HepG2 (cell line): ENCODE measurements at regions not wholly inside any gene's neighbourhood (a gene's known extent, or its start where the extent isn't known, plus 50 kb on each side); places are given as distances from the start of the nearest gene placed in this dataset.
"Not testable (repeated sequence)": the region's sequence is repeated elsewhere in the genome, so short reads cannot be mapped to it uniquely, and the experiment has no call there.

Experiments used
- ATF3 ChIP-seq: sonication (generic); formaldehyde crosslinking; IDR thresholded peaks from 2 replicates; pipeline ENCODE4 v1.4.0; 2020; ENCODE audit warnings: missing genetic modification reagents
- CBX1 ChIP-seq: IDR thresholded peaks from one replicate; pipeline ENCODE4 v1.6.1; 2016; ENCODE audit warnings: antibody characterized with exemption, low read depth
- CHCHD3 ChIP-seq: sonication (generic); formaldehyde crosslinking; IDR thresholded peaks from 2 replicates; pipeline ENCODE4 v1.8.0; 2022; ENCODE audit warnings: mild to moderate bottlenecking, missing genetic modification reagents, moderate library complexity
- ESRRA ChIP-seq: sonication (generic); formaldehyde crosslinking; IDR thresholded peaks from 2 replicates; pipeline ENCODE4 v1.5.1; 2020; ENCODE audit warnings: mild to moderate bottlenecking, low read depth, missing genetic modification reagents
- HBP1 ChIP-seq: IDR thresholded peaks from 2 replicates; pipeline ENCODE4 v1.6.1; 2016; ENCODE audit warnings: low read depth, control low read depth
- MYNN ChIP-seq: sonication (generic); formaldehyde crosslinking; IDR thresholded peaks from 2 replicates; pipeline ENCODE4 v1.4.0; 2020; ENCODE audit warnings: mild to moderate bottlenecking, low read depth, missing genetic modification reagents
- NR2F6 ChIP-seq, 2 experiments: IDR thresholded peaks; 2 replicates each; pipeline ENCODE4 v1.6.1; 2016; ENCODE audit warnings: antibody characterized with exemption in 1 of 2, mild to moderate bottlenecking in 1 of 2
- POLR2A ChIP-seq, 2 experiments: IDR thresholded peaks; 2 replicates each; pipeline ENCODE4 v1.6.1; 2011; ENCODE audit warnings: low read depth in 2 of 2, low read length in 2 of 2, mild to moderate bottlenecking in 1 of 2, moderate library complexity in 1 of 2; ENCODE audit not compliant: insufficient read depth in 1 of 2
- REST ChIP-seq, 2 experiments: IDR thresholded peaks; 2 replicates each; pipeline ENCODE4 v1.6.1; 2011 to 2012; ENCODE audit warnings: low read length in 2 of 2, borderline replicate concordance in 1 of 2, low read depth in 1 of 2, mild to moderate bottlenecking in 1 of 2, moderate library complexity in 1 of 2
- TFDP1 ChIP-seq: IDR thresholded peaks from 2 replicates; pipeline ENCODE4 v1.6.1; 2016; ENCODE audit warnings: missing compliant biosample characterization, missing genetic modification reagents, borderline replicate concordance
- ZBTB34 ChIP-seq: sonication (generic); formaldehyde crosslinking; IDR thresholded peaks from 2 replicates; pipeline ENCODE4 v1.8.0; 2022; ENCODE audit warnings: mild to moderate bottlenecking, missing genetic modification reagents
- TF ChIP-seq, protein P1 (sequence below): sonication (generic); formaldehyde crosslinking; IDR thresholded peaks from 2 replicates; pipeline ENCODE4 v1.5.0; 2020; ENCODE audit warnings: mild to moderate bottlenecking, missing genetic modification reagents, moderate library complexity
- TF ChIP-seq, protein P2 (sequence below): sonication (generic); formaldehyde crosslinking; IDR thresholded peaks from 2 replicates; pipeline ENCODE4 v1.4.0; 2020; ENCODE audit warnings: missing genetic modification reagents, borderline replicate concordance
- TF ChIP-seq, protein P3 (sequence below): sonication (generic); formaldehyde crosslinking; IDR thresholded peaks from 2 replicates; pipeline ENCODE4 v1.4.0; 2020; ENCODE audit warnings: mild to moderate bottlenecking, missing genetic modification reagents

DNA sequence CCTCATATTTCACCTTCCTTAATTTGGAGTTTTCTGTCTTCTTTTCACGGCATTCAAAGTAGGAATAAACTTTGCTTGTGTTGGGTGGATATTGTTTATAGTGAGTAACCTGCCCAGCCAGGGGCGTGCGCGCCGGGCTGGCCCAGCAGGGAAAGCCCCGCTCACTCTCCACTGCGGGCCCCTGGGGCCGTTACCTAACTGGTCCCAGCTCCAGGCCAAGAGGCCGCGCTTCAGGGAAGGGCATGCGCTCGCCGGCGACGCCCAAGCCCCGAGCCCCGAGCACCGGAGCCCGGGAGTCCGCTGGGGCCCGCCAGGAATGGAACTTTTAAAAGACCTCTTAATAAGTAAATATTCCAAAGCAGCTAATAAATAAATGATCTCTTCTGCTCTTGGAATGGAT lies 601.3 kb upstream of the ANKRD30A start:
- TF ChIP-seq ESRRA; ATF3 (CRISPR knock-in tag); TFDP1 (CRISPR knock-in tag); HBP1; ZBTB34 (CRISPR knock-in tag); NR2F6 (IDR thresholded peaks at IDR 0.05); NR2F6 (CRISPR knock-in tag; IDR thresholded peaks at IDR 0.05); REST (IDR thresholded peaks at IDR 0.05; ENCODE audit: borderline replicate concordance in 1 of 2, low read depth in 1 of 2, low read length in 2 of 2); POLR2A (IDR thresholded peaks at IDR 0.05; ENCODE audit: insufficient read depth in 1 of 2, low read depth in 2 of 2, low read length in 2 of 2); CBX1; CHCHD3; MYNN (CRISPR knock-in tag): not testable (repeated sequence)
- TF ChIP-seq, protein P1, sequence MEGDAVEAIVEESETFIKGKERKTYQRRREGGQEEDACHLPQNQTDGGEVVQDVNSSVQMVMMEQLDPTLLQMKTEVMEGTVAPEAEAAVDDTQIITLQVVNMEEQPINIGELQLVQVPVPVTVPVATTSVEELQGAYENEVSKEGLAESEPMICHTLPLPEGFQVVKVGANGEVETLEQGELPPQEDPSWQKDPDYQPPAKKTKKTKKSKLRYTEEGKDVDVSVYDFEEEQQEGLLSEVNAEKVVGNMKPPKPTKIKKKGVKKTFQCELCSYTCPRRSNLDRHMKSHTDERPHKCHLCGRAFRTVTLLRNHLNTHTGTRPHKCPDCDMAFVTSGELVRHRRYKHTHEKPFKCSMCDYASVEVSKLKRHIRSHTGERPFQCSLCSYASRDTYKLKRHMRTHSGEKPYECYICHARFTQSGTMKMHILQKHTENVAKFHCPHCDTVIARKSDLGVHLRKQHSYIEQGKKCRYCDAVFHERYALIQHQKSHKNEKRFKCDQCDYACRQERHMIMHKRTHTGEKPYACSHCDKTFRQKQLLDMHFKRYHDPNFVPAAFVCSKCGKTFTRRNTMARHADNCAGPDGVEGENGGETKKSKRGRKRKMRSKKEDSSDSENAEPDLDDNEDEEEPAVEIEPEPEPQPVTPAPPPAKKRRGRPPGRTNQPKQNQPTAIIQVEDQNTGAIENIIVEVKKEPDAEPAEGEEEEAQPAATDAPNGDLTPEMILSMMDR (CRISPR knock-in tag) = not testable (repeated sequence)
- TF ChIP-seq, protein P2, sequence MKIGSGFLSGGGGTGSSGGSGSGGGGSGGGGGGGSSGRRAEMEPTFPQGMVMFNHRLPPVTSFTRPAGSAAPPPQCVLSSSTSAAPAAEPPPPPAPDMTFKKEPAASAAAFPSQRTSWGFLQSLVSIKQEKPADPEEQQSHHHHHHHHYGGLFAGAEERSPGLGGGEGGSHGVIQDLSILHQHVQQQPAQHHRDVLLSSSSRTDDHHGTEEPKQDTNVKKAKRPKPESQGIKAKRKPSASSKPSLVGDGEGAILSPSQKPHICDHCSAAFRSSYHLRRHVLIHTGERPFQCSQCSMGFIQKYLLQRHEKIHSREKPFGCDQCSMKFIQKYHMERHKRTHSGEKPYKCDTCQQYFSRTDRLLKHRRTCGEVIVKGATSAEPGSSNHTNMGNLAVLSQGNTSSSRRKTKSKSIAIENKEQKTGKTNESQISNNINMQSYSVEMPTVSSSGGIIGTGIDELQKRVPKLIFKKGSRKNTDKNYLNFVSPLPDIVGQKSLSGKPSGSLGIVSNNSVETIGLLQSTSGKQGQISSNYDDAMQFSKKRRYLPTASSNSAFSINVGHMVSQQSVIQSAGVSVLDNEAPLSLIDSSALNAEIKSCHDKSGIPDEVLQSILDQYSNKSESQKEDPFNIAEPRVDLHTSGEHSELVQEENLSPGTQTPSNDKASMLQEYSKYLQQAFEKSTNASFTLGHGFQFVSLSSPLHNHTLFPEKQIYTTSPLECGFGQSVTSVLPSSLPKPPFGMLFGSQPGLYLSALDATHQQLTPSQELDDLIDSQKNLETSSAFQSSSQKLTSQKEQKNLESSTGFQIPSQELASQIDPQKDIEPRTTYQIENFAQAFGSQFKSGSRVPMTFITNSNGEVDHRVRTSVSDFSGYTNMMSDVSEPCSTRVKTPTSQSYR (CRISPR knock-in tag) = not testable (repeated sequence)
- TF ChIP-seq, protein P3, sequence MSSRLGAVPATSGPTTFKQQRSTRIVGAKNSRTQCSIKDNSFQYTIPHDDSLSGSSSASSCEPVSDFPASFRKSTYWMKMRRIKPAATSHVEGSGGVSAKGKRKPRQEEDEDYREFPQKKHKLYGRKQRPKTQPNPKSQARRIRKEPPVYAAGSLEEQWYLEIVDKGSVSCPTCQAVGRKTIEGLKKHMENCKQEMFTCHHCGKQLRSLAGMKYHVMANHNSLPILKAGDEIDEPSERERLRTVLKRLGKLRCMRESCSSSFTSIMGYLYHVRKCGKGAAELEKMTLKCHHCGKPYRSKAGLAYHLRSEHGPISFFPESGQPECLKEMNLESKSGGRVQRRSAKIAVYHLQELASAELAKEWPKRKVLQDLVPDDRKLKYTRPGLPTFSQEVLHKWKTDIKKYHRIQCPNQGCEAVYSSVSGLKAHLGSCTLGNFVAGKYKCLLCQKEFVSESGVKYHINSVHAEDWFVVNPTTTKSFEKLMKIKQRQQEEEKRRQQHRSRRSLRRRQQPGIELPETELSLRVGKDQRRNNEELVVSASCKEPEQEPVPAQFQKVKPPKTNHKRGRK (CRISPR knock-in tag) = not testable (repeated sequence)
